A549 (cell line): ENCODE measurements at regions not wholly inside any gene's neighbourhood (a gene's known extent, or its start where the extent isn't known, plus 50 kb on each side); places are given as distances from the start of the nearest gene placed in this dataset.

Source experiments
- ATAC-seq, 2 experiments: fragments of 200-7000 bp in 1 of 2; fragments of >200 bp in 1 of 2; cut with Nextera tagmentation in 1 of 2; cut with Tn5 transposase in 1 of 2; 3 replicates each; pipeline versions ENCODE4 v1.8.0 to v1.9.1; 2018 to 2020; ENCODE audit warnings: mild to moderate bottlenecking in 1 of 2, moderate library complexity in 1 of 2
- CTCF ChIA-PET: fragments of 300-600 bp; sonication (Branson Sonifier 250); formaldehyde crosslinking; extraction: SDS; loops from one replicate; lab custom pipeline; 2021; ENCODE audit warnings: antibody characterized with exemption, inconsistent platforms; lab: Yijun Ruan, JAX
- POLR2A ChIA-PET: fragments of 350-600 bp; formaldehyde crosslinking; extraction: SDS; loops from one replicate; lab custom pipeline; 2021; ENCODE audit warnings: antibody characterized with exemption, inconsistent platforms; lab: Yijun Ruan, JAX
- DNase-seq, 2 experiments: peaks; one replicate each; pipeline versions ENCODE4 v3.0.0 to v3.0.0-alpha.2; 2011 to 2016; ENCODE audit warnings: low read depth in 1 of 2, low spot score in 1 of 2
- FAIRE-seq: peaks from 2 replicates; lab custom pipeline; 2011; peaks lifted over from hg19 to GRCh38; lab: Jason Lieb, UNC
- H3K27ac ChIP-seq, 2 experiments: fragments of >200 bp; sonication (Bioruptor Twin); formaldehyde crosslinking; 3 replicates each; pipeline ENCODE4 v1.5.1; 2016 to 2017
- H3K4me1 ChIP-seq: fragments of >200 bp; sonication (Bioruptor Twin); formaldehyde crosslinking; 3 replicates; pipeline ENCODE4 v1.6.1; 2016
- H3K4me2 ChIP-seq: fragments of >200 bp; sonication (Bioruptor Twin); formaldehyde crosslinking; 3 replicates; pipeline ENCODE4 v1.6.1; 2016
- H3K4me3 ChIP-seq: fragments of >200 bp; sonication (Bioruptor Twin); formaldehyde crosslinking; 3 replicates; pipeline ENCODE4 v1.5.1; 2016
- H3K9me3 ChIP-seq: fragments of >200 bp; sonication (Bioruptor Twin); formaldehyde crosslinking; 3 replicates; pipeline ENCODE4 v1.6.1; 2016
- ATOH8 ChIP-seq: fragments of 250-450 bp; sonication (Bioruptor Pico); IDR thresholded peaks from 2 replicates; pipeline ENCODE4 v1.5.0; 2020; ENCODE audit warnings: low read depth, mild to moderate bottlenecking, moderate library complexity
- BCL3 ChIP-seq: fragments of >200 bp; sonication (Bioruptor Twin); formaldehyde crosslinking; IDR thresholded peaks from 3 replicates; pipeline ENCODE4 v1.6.1; 2016
- CEBPB ChIP-seq, 2 experiments: fragments of >200 bp in 1 of 2; sonication (Bioruptor Twin) in 1 of 2; formaldehyde crosslinking in 1 of 2; IDR thresholded peaks; 2 replicates each; pipeline ENCODE4 v1.6.1; 2012 to 2016
- CTCF ChIP-seq: fragments of >200 bp; sonication (Bioruptor Twin); formaldehyde crosslinking; IDR thresholded peaks from 3 replicates; pipeline ENCODE4 v1.5.1; 2016
- EHF ChIP-seq: fragments of 250-450 bp; sonication (Bioruptor Pico); IDR thresholded peaks from 2 replicates; pipeline ENCODE4 v1.5.0; 2020; ENCODE audit warnings: mild to moderate bottlenecking
- EHMT2 ChIP-seq: fragments of 200-600 bp; sonication (generic); IDR thresholded peaks from 2 replicates; pipeline ENCODE4 v1.6.1; 2016; ENCODE audit warnings: antibody characterized with exemption, low read depth, mild to moderate bottlenecking, moderate library complexity
- HES2 ChIP-seq: fragments of >200 bp; sonication (Bioruptor Twin); formaldehyde crosslinking; IDR thresholded peaks from 2 replicates; pipeline ENCODE4 v1.6.1; 2016
- HEYL ChIP-seq: fragments of 250-450 bp; sonication (Bioruptor Pico); IDR thresholded peaks from 2 replicates; pipeline ENCODE4 v1.8.0; 2021; ENCODE audit warnings: mild to moderate bottlenecking, moderate library complexity
- JUNB ChIP-seq: fragments of >200 bp; sonication (Bioruptor Twin); formaldehyde crosslinking; IDR thresholded peaks from 2 replicates; pipeline ENCODE4 v1.6.1; 2016
- KDM1A ChIP-seq: fragments of 200-600 bp; sonication (generic); IDR thresholded peaks from 2 replicates; pipeline ENCODE4 v1.6.1; 2016; ENCODE audit warnings: low read depth, mild to moderate bottlenecking
- MAFK ChIP-seq: fragments of 450-650 bp; IDR thresholded peaks from 2 replicates; pipeline ENCODE4 v1.6.1; 2014; ENCODE audit not compliant: partially characterized antibody
- MAZ ChIP-seq: fragments of 150-350 bp; IDR thresholded peaks from 2 replicates; pipeline ENCODE4 v1.6.1; 2014; ENCODE audit warnings: antibody characterized with exemption, low read depth, low read length, borderline replicate concordance
- NFE2L2 ChIP-seq: fragments of 150-350 bp; conservative IDR thresholded peaks from 2 replicates; pipeline ENCODE4 v1.6.1; 2014; ENCODE audit warnings: low read length
- PBX3 ChIP-seq: IDR thresholded peaks from 2 replicates; pipeline ENCODE4 v1.6.1; 2012
- POLR2AphosphoS2 ChIP-seq: conservative IDR thresholded peaks from 2 replicates; pipeline ENCODE4 v1.6.1; 2012; ENCODE audit warnings: low read length, improper control_type of control experiment, inconsistent platforms
- RAD21 ChIP-seq, 2 experiments: fragments of >200 bp in 1 of 2; sonication (Bioruptor Twin) in 1 of 2; formaldehyde crosslinking in 1 of 2; IDR thresholded peaks in 1 of 2; conservative IDR thresholded peaks in 1 of 2; 2 replicates in 1 of 2; 3 replicates in 1 of 2; pipeline ENCODE4 v1.6.1; 2012 to 2018; ENCODE audit warnings: inconsistent platforms in 1 of 2
- REST ChIP-seq: fragments of 200-600 bp; sonication (generic); IDR thresholded peaks from 2 replicates; pipeline ENCODE4 v1.6.1; 2016; ENCODE audit warnings: antibody characterized with exemption, mild to moderate bottlenecking, moderate library complexity
- RFX5 ChIP-seq: fragments of 450-650 bp; IDR thresholded peaks from 2 replicates; pipeline ENCODE4 v1.7.1; 2014; ENCODE audit warnings: antibody characterized with exemption, mild to moderate bottlenecking, moderate library complexity
- TP53 ChIP-seq: fragments of 250-450 bp; sonication (Bioruptor Pico); IDR thresholded peaks from 2 replicates; pipeline ENCODE4 v1.5.0; 2021; ENCODE audit warnings: mild to moderate bottlenecking, moderate library complexity
- USF2 ChIP-seq: fragments of 450-650 bp; IDR thresholded peaks from 2 replicates; pipeline ENCODE4 v1.6.1; 2014; ENCODE audit warnings: antibody characterized with exemption
- ZFP36 ChIP-seq: fragments of 450-650 bp; IDR thresholded peaks from 2 replicates; pipeline ENCODE4 v1.6.1; 2014; ENCODE audit warnings: borderline replicate concordance; ENCODE audit not compliant: partially characterized antibody
- ZSCAN20 ChIP-seq: fragments of 250-450 bp; sonication (Bioruptor Pico); IDR thresholded peaks from 2 replicates; pipeline ENCODE4 v1.8.0; 2022; ENCODE audit warnings: mild to moderate bottlenecking, moderate library complexity
- WGBS: methylation state at CpG from one replicate; pipeline ENCODE4 v1.1.6; 2017; ENCODE audit errors: missing lambda C conversion rate; 5-methylcytosine and 5-hydroxymethylcytosine counted together

GRCh38 chr12:88298761-88299242, 156.7 kb downstream of the TMTC3 start (continued):
- TF ChIP-seq REST (no peak), HEYL (CRISPR knock-in tag) (peak; percentile 88)

GRCh38 chr12:88299567-88300101, 157.5 kb downstream of the TMTC3 start:
- ChIA-PET CTCF (interaction anchor here (0.8 to 1.8 kb wide), 7 partner anchors 15 to 694 kb away, joined by 3 to 6 read pairs (median 3); partner anchors contain the start of gene KITLG), POLR2A (interaction anchor here (0.7 to 1.3 kb wide), 5 partner anchors 9 to 279 kb away, joined by 3 read pairs; no protein-coding TSS in a partner anchor)
- Histone ChIP-seq H3K27ac (peak overlapping the region; percentile 78 to 84), H3K4me2 (peak overlapping the region; percentile 51), H3K4me1 (peaks cover 38% of the 10 kb centered on the region), H3K4me3 (no peak overlapping the region), H3K9me3 (peaks cover 2% of the 10 kb centered on the region; the same call in 1 of the 3 replicates)
- under 1% methylated on average over 4 of the region's 4 CpGs for WGBS
- ATAC-seq = peak; percentile 95 to 98
- FAIRE-seq = peak; percentile 93
- DNase-seq = peak; percentile 66 to 96
- TF ChIP-seq MAFK = peak; percentile 99
- TF ChIP-seq HES2 = no peak
- peak; percentile 87 for TF ChIP-seq ZSCAN20 (CRISPR knock-in tag)
- TF ChIP-seq REST = no peak
- TF ChIP-seq EHF (CRISPR knock-in tag) = no peak
- 0 out of 2 replicates have a peak, but pooled peaks have one; percentile 38 for TF ChIP-seq PBX3
- TF ChIP-seq CTCF = no peak
- peak; percentile 28 to 80; a peak in 3 of 4 replicates for TF ChIP-seq CEBPB (IDR thresholded peaks at IDR 0.05)
- TF ChIP-seq JUNB = peak; percentile 86
- TF ChIP-seq RFX5 = no peak
- no peak for TF ChIP-seq MAZ
- peak; percentile 53; the same call in 1 of the 3 replicates for TF ChIP-seq BCL3
- TF ChIP-seq NFE2L2 = peak; percentile 96
- no peak for TF ChIP-seq TP53 (CRISPR knock-in tag)
- TF ChIP-seq USF2 = peak; percentile 89
- no peak for TF ChIP-seq KDM1A
- TF ChIP-seq POLR2AphosphoS2 = no peak
- TF ChIP-seq ATOH8 = peak; percentile 95
- TF ChIP-seq EHMT2 = no peak
- no peak for TF ChIP-seq ZFP36
- peak; percentile 26 to 44; a peak in 4 of 5 replicates for TF ChIP-seq RAD21 (conservative IDR thresholded peaks at IDR 0.05 in 1 of 2, IDR thresholded peaks at IDR 0.05 in 1 of 2)
